Mesendoderm (in vitro differentiated cells): ENCODE measurements at regions not wholly inside any gene's neighbourhood (a gene's known extent, or its start where the extent isn't known, plus 50 kb on each side); places are given as distances from the start of the nearest gene placed in this dataset.
A peak's percentile ranks its signal among the peaks of the same experiment; 100 is the strongest.

Experiments
- DNase-seq: peaks from one replicate; pipeline ENCODE4 v3.0.0; 2013
- H2AK5ac ChIP-seq: 2 replicates; pipeline ENCODE4 v1.6.1; 2013; ENCODE audit warnings: low read length, inconsistent platforms
- H2BK120ac ChIP-seq: 2 replicates; pipeline ENCODE4 v1.6.1; 2013; ENCODE audit warnings: low read depth, mild to moderate bottlenecking, low read length, moderate library complexity, mixed read lengths
- H2BK15ac ChIP-seq: replicated peaks from 2 replicates; pipeline ENCODE4 v1.6.1; 2013; ENCODE audit warnings: low read depth, mild to moderate bottlenecking, moderate library complexity
- H2BK5ac ChIP-seq: 2 replicates; pipeline ENCODE4 v1.6.1; 2013; ENCODE audit warnings: low read length, inconsistent platforms
- H3K18ac ChIP-seq: 2 replicates; pipeline ENCODE4 v1.6.1; 2013; ENCODE audit warnings: mild to moderate bottlenecking, low read length, mixed read lengths
- H3K23ac ChIP-seq: one replicate; pipeline ENCODE4 v1.6.1; 2013; ENCODE audit warnings: low read length
- H3K27ac ChIP-seq: 2 replicates; pipeline ENCODE4 v1.5.1; 2013; ENCODE audit warnings: low read depth, mild to moderate bottlenecking, inconsistent platforms, low read length, moderate library complexity
- H3K27me3 ChIP-seq: 2 replicates; pipeline ENCODE4 v1.6.1; 2013; ENCODE audit warnings: low read length, control low read depth, mild to moderate bottlenecking, inconsistent platforms; ENCODE audit not compliant: insufficient read depth, poor library complexity
- H3K36me3 ChIP-seq: 2 replicates; pipeline ENCODE4 v1.6.1; 2013; ENCODE audit warnings: low read length, inconsistent platforms; ENCODE audit not compliant: control insufficient read depth, insufficient read depth
- H3K4ac ChIP-seq: one replicate; pipeline ENCODE4 v1.6.1; 2013; ENCODE audit warnings: low read depth, mild to moderate bottlenecking, low read length, moderate library complexity
- H3K4me1 ChIP-seq: 2 replicates; pipeline ENCODE4 v1.6.1; 2013; ENCODE audit warnings: low read depth, low read length, inconsistent platforms; ENCODE audit not compliant: control insufficient read depth
- H3K4me2 ChIP-seq: 2 replicates; pipeline ENCODE4 v1.6.1; 2013; ENCODE audit warnings: low read length
- H3K4me3 ChIP-seq: 2 replicates; pipeline ENCODE4 v1.5.1; 2013; ENCODE audit warnings: mild to moderate bottlenecking, low read length
- H3K56ac ChIP-seq: one replicate; pipeline ENCODE4 v1.6.1; 2013; ENCODE audit warnings: low read length
- H3K79me1 ChIP-seq: 2 replicates; pipeline ENCODE4 v1.6.1; 2013; ENCODE audit warnings: low read length, inconsistent platforms
- H3K79me2 ChIP-seq: 2 replicates; pipeline ENCODE4 v1.6.1; 2013; ENCODE audit warnings: mild to moderate bottlenecking, low read length; ENCODE audit not compliant: control insufficient read depth, insufficient read depth
- H3K9ac ChIP-seq: 2 replicates; pipeline ENCODE4 v1.6.1; 2013; ENCODE audit warnings: low read length, inconsistent platforms
- H4K5ac ChIP-seq: one replicate; pipeline ENCODE4 v1.6.1; 2013; ENCODE audit warnings: low read length
- H4K8ac ChIP-seq: one replicate; pipeline ENCODE4 v1.6.1; 2013; ENCODE audit warnings: low read depth, mild to moderate bottlenecking, control low read depth, low read length, moderate library complexity
- WGBS: extraction: QIAGEN DNeasy Blood & Tissue Kit; methylation state at CpG from one replicate; pipeline ENCODE4 v1.1.7; 2013; ENCODE audit warnings: low lambda C conversion rate, missing lambda C conversion rate; ENCODE audit not compliant: insufficient coverage; ENCODE audit errors: extremely low coverage; 5-methylcytosine and 5-hydroxymethylcytosine counted together

DNA sequence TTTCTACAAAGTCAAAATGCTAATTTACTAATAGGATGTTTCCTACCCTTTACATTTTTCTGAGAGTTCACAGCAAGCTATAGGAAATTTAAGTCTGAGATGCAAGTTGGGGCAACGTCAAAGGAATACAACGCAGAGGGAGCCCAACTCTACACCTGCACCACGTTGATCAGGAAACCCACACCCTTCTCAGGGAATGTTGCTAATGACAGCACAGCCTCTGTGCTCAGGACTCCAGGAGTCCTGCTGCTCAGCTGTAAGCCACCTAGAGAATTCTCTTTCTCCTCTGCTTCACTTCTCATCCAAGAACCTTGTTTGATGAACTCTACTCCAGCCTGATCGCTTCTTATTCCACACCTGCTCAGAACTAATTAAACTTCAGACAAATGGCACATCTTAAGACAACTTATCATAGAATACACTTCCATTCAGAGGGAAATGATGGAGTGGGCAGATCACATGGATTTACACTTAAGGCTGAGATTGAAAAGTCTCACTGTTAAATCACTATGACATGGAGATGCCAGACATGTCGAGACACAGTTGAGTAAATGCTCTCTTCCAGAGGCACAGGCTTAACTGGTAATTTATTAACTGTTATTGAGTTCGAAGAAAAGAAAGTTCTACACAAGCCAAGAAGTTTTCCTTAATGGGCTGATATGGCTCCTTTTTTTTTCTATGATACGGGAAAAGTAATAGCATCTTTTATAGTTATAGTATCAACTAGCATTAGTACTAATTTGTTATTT lies 811.6 kb upstream of the ARGLU1 start:
- Histone ChIP-seq H3K79me2 (no peaks in the 10 kb centered on the region), H4K8ac (no peak overlapping the region)

GRCh38 chr13:107376341-107377125 lies 808.6 kb upstream of the ARGLU1 start:
- Histone ChIP-seq H3K27ac (no peak overlapping the region), H3K4me3 (no peak overlapping the region), H3K4me1 (peaks cover 5% of the 10 kb centered on the region), H3K56ac (no peak overlapping the region), H2BK120ac (no peak overlapping the region), H2BK5ac (no peak overlapping the region), H3K79me2 (no peaks in the 10 kb centered on the region), H3K9ac (no peak overlapping the region), H3K4me2 (no peak overlapping the region), H2AK5ac (no peak overlapping the region), H3K79me1 (no peaks in the 10 kb centered on the region), H3K18ac (no peak overlapping the region), H2BK15ac (no peak overlapping the region), H3K4ac (no peak overlapping the region), H3K36me3 (no peaks in the 10 kb centered on the region), H4K5ac (no peak overlapping the region), H4K8ac (no peak overlapping the region), H3K27me3 (no peaks in the 10 kb centered on the region), H3K23ac (no peak overlapping the region)
- WGBS = no CpG with 5 or more reads among the region's 6 CpGs
- DNase-seq = no peak

More for the DNA sequence above, 811.6 kb upstream of the ARGLU1 start:
- H3K27me3 ChIP-seq = no peaks in the 10 kb centered on the region
- no peak overlapping the region for H3K4me3 ChIP-seq
- no peak overlapping the region for H2AK5ac ChIP-seq
- no peak overlapping the region for H3K4me2 ChIP-seq
- no peak overlapping the region for H3K56ac ChIP-seq
- no peaks in the 10 kb centered on the region for H3K79me1 ChIP-seq
- H2BK5ac ChIP-seq = no peak overlapping the region
- no peak overlapping the region for H2BK15ac ChIP-seq
- no peak overlapping the region for H3K9ac ChIP-seq
- H3K36me3 ChIP-seq = no peaks in the 10 kb centered on the region
- H3K4ac ChIP-seq = no peak overlapping the region
- H3K23ac ChIP-seq = no peak overlapping the region
- no CpG with 5 or more reads among the region's 7 CpGs for WGBS
- no peak overlapping the region for H3K27ac ChIP-seq
- H3K4me1 ChIP-seq = peaks cover 8% of the 10 kb centered on the region
- DNase-seq = no peak
- no peak overlapping the region for H3K18ac ChIP-seq
- H4K5ac ChIP-seq = no peak overlapping the region
- H2BK120ac ChIP-seq = no peak overlapping the region

GRCh38 chr13:107375701-107376340 lies 807.9 kb upstream of the ARGLU1 start:
- no peak overlapping the region for H3K27ac ChIP-seq
- H3K79me2 ChIP-seq = no peaks in the 10 kb centered on the region
- H2BK5ac ChIP-seq = no peak overlapping the region
- H3K4me2 ChIP-seq = no peak overlapping the region
- H2BK120ac ChIP-seq = no peak overlapping the region
- no peak for DNase-seq
- no peak overlapping the region for H2BK15ac ChIP-seq
- H3K27me3 ChIP-seq = no peaks in the 10 kb centered on the region
- no peak overlapping the region for H3K4ac ChIP-seq
- no peak overlapping the region for H3K18ac ChIP-seq
- H3K79me1 ChIP-seq = no peaks in the 10 kb centered on the region
- H4K8ac ChIP-seq = no peak overlapping the region
- peaks cover 5% of the 10 kb centered on the region for H3K4me1 ChIP-seq
- no peak overlapping the region for H2AK5ac ChIP-seq
- H4K5ac ChIP-seq = no peak overlapping the region
- H3K23ac ChIP-seq = no peak overlapping the region
- H3K36me3 ChIP-seq = no peaks in the 10 kb centered on the region
- H3K56ac ChIP-seq = no peak overlapping the region
- H3K9ac ChIP-seq = no peak overlapping the region
- H3K4me3 ChIP-seq = no peak overlapping the region
- no CpG with 5 or more reads among the region's 4 CpGs for WGBS

GRCh38 chr13:107374038-107374437 lies 806.1 kb upstream of the ARGLU1 start:
- Histone ChIP-seq H3K36me3 (no peaks in the 10 kb centered on the region), H3K4me3 (no peak overlapping the region), H3K56ac (no peak overlapping the region), H4K5ac (no peak overlapping the region), H4K8ac (no peak overlapping the region), H3K4me1 (peaks cover 5% of the 10 kb centered on the region), H3K27ac (no peak overlapping the region), H3K27me3 (no peaks in the 10 kb centered on the region), H2BK15ac (no peak overlapping the region), H2BK5ac (no peak overlapping the region), H3K23ac (no peak overlapping the region), H3K4ac (no peak overlapping the region), H2AK5ac (no peak overlapping the region), H3K79me2 (no peaks in the 10 kb centered on the region), H3K79me1 (no peaks in the 10 kb centered on the region), H3K9ac (no peak overlapping the region), H2BK120ac (no peak overlapping the region), H3K18ac (no peak overlapping the region), H3K4me2 (no peak overlapping the region)
- DNase-seq = no peak
- no CpG with 5 or more reads among the region's 2 CpGs for whole genome bisulfite sequencing

GRCh38 chr13:107373551-107373950 lies 805.6 kb upstream of the ARGLU1 start:
- no peak overlapping the region for H3K9ac ChIP-seq
- H3K36me3 ChIP-seq = no peaks in the 10 kb centered on the region
- no peaks in the 10 kb centered on the region for H3K79me1 ChIP-seq
- no peak overlapping the region for H3K18ac ChIP-seq
- peak; percentile 73 for DNase-seq
- H3K56ac ChIP-seq = no peak overlapping the region
- no CpG with 5 or more reads among the region's 3 CpGs for WGBS
- H3K27me3 ChIP-seq = no peaks in the 10 kb centered on the region
- H3K23ac ChIP-seq = no peak overlapping the region
- no peak overlapping the region for H4K5ac ChIP-seq
- H3K4ac ChIP-seq = no peak overlapping the region
- no peak overlapping the region for H2BK120ac ChIP-seq
- H3K79me2 ChIP-seq = no peaks in the 10 kb centered on the region
- no peak overlapping the region for H3K4me2 ChIP-seq
- H2AK5ac ChIP-seq = no peak overlapping the region
- H3K4me3 ChIP-seq = no peak overlapping the region
- no peak overlapping the region for H3K27ac ChIP-seq
- no peak overlapping the region for H2BK15ac ChIP-seq
- H4K8ac ChIP-seq = no peak overlapping the region
- H2BK5ac ChIP-seq = no peak overlapping the region
- peaks cover 5% of the 10 kb centered on the region for H3K4me1 ChIP-seq
